ENCODE measurements at regions not wholly inside any gene's neighbourhood (a gene's known extent, or its start where the extent isn't known, plus 50 kb on each side); places are given as distances from the start of the nearest gene placed in this dataset.

DNA sequence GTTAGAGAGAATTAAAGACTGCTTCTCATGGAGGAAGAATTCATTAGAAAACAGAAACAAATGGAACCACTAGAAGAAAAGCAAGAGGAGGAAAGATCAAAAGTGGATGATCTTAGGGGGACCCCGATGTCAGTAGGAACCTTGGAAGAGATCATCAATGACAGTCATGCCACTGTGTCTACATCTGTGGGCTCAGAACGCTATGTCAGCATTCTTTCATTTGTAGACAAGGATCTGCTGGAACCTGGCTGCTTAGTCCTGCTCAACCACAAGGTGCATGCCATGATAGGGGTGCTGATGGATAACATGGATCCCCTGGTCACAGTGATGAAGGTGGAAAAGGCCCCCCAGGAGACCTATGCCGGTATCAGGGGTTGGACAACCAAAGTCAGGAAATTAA, 154.4 kb upstream of the CHRM2 start:
- DNase-seq (ENCODE audit: low read depth), result no peak
- TF ChIP-seq, protein P1, sequence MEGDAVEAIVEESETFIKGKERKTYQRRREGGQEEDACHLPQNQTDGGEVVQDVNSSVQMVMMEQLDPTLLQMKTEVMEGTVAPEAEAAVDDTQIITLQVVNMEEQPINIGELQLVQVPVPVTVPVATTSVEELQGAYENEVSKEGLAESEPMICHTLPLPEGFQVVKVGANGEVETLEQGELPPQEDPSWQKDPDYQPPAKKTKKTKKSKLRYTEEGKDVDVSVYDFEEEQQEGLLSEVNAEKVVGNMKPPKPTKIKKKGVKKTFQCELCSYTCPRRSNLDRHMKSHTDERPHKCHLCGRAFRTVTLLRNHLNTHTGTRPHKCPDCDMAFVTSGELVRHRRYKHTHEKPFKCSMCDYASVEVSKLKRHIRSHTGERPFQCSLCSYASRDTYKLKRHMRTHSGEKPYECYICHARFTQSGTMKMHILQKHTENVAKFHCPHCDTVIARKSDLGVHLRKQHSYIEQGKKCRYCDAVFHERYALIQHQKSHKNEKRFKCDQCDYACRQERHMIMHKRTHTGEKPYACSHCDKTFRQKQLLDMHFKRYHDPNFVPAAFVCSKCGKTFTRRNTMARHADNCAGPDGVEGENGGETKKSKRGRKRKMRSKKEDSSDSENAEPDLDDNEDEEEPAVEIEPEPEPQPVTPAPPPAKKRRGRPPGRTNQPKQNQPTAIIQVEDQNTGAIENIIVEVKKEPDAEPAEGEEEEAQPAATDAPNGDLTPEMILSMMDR (conservative IDR thresholded peaks at IDR 0.05; ENCODE audit: control insufficient read depth, insufficient read depth, low read depth, low read length), result no peak
- H3K4me3 ChIP-seq (ENCODE audit: control insufficient read depth, low read depth, low read length), result no peak overlapping the region

DNA sequence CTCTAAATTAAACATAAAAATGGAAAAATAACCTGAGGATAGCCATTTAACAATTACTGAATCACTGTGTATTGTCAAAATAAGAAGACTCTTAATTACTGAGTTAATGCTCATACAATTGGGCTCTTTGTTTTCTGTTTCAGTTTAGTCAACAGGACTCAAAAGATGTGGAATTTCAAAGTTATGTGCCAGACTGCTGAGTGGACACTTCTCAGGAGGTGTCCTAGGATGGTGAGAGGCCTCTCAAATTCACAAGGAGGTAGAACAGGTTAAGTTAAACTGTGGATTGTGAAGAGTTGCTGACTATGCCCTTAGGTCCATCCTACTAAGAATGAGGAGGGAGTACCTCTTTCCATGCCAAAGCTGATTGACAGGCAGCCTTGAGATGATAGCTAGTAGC, 157.7 kb upstream of the CHRM2 start:
- no peak for DNase-seq (ENCODE audit: low read depth)
- TF ChIP-seq, protein P1 (conservative IDR thresholded peaks at IDR 0.05; ENCODE audit: control insufficient read depth, insufficient read depth, low read depth, low read length), result no peak
- no peak overlapping the region for H3K4me3 ChIP-seq (ENCODE audit: control insufficient read depth, low read depth, low read length)

DNA sequence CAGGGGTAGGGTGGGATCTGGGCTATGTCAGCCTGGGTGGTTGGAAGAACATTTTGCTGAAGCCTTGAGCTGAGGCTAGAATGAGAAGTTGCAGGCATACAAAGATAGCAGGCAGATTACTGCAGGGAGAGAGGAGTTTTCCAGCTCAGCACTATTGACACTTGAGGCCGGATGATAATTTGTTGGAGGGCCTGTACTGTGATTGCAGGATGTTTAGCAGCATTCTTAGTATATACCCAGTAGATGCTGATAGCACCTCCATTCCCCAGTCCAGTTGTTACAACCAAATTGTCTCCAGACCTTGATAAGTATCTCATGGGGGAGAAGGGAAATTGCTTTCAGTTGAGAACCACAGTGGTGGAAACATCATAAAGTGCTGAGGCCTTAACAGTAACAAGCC, 158.6 kb upstream of the CHRM2 start:
- TF ChIP-seq, protein P1 (conservative IDR thresholded peaks at IDR 0.05; ENCODE audit: control insufficient read depth, insufficient read depth, low read depth, low read length), result no peak

DNA sequence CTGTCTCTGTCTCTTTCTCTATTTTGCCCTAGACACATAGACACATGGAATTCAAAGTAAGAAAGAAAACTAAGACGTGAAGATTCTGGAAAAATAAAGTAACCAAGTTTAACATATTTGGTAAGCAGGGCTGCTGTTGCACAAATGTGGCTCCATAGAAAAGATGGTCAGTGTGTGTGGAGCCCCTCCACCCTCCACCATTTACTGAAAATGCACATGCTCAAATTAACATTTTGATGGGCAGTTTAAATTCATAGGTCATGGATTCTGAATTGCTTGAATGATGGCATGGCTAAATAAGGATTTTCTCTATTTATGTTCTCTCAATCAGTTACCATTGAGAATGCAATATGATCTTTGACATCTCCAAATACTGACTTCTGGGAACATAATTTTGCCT, 165.5 kb upstream of the CHRM2 start:
- no peak for DNase-seq (ENCODE audit: low read depth)
- TF ChIP-seq, protein P1 (conservative IDR thresholded peaks at IDR 0.05; ENCODE audit: control insufficient read depth, insufficient read depth, low read depth, low read length), result no peak

More for the DNA sequence above, 158.6 kb upstream of the CHRM2 start:
- no peak for DNase-seq (ENCODE audit: low read depth)
- no peak overlapping the region for H3K4me3 ChIP-seq (ENCODE audit: control insufficient read depth, low read depth, low read length)

DNA sequence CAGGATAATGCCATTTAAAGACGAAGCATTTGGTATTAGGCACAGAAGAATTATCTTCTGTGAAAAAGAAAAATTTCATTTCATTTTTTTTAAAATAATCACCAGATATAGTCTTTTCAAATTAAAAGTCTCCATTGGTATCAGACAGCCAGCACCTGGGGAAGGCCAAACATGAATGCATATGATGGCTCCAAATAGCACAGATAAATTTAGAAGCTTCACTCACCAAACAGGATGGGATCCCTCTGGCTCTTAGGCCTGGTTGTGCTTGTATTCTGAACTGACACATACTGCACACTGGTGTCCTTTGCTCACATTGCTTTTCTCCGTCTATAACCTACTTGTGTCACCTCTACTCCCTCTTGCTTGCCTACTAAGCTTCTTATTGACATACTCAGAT, 169.5 kb upstream of the CHRM2 start:
- TF ChIP-seq, protein P1 (conservative IDR thresholded peaks at IDR 0.05; ENCODE audit: control insufficient read depth, insufficient read depth, low read depth, low read length), result no peak
- no peak overlapping the region for H3K4me3 ChIP-seq (ENCODE audit: control insufficient read depth, low read depth, low read length)
- no peak for DNase-seq (ENCODE audit: low read depth)

More for the DNA sequence above, 165.5 kb upstream of the CHRM2 start:
- no peak overlapping the region for H3K4me3 ChIP-seq (ENCODE audit: control insufficient read depth, low read depth, low read length)

DNA sequence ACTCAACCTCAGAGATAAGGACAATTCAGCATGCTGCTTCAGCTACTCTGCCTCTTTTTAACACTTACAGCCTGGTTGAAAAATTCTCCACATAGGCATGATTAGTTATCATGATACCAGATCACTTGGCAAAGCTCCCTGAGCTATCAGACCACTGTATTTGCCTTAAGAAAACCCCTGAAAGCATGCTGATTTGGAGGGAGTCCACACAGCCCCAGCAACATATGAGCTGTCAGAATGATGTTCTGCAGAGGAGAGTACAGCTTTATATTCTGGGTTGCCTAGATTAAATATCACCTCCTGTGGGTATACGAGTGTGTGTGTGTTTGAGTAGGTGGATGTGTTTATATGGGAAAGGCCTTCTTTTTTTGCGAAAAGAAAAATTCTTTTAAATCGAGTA, 170.2 kb upstream of the CHRM2 start:
- no peak overlapping the region for H3K4me3 ChIP-seq (ENCODE audit: control insufficient read depth, low read depth, low read length)
- no peak for DNase-seq (ENCODE audit: low read depth)
- TF ChIP-seq, protein P1 (conservative IDR thresholded peaks at IDR 0.05; ENCODE audit: control insufficient read depth, insufficient read depth, low read depth, low read length), result no peak

DNA sequence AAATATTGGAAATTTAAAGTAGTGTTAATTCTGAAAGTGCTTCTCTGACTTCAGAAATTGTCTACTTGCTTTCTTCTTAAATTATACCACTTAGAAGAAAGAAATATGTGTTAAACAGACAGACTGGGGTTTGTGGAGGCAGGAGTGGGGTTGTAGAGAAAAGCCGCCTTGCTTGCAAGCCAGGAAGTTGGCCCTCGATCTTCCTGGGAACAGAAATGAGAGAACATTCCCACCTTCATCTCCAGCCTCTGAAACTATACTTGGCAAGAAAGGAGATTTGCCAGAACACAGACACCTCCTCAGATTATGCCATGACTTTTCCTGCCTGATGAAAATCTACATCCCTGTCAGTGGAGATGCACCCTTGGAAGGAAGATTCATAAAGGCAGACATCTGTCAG, 171.2 kb upstream of the CHRM2 start:
- DNase-seq (ENCODE audit: low read depth), result no peak
- H3K4me3 ChIP-seq (ENCODE audit: control insufficient read depth, low read depth, low read length), result no peak overlapping the region
- TF ChIP-seq, protein P1 (conservative IDR thresholded peaks at IDR 0.05; ENCODE audit: control insufficient read depth, insufficient read depth, low read depth, low read length), result no peak

All from fibroblast of mammary gland (primary cell).